ENCODE measurements at regions not wholly inside any gene's neighbourhood (a gene's known extent, or its start where the extent isn't known, plus 50 kb on each side); places are given as distances from the start of the nearest gene placed in this dataset.
"Not testable (repeated sequence)": the region's sequence is repeated elsewhere in the genome, so short reads cannot be mapped to it uniquely, and the experiment has no call there.

DNA sequence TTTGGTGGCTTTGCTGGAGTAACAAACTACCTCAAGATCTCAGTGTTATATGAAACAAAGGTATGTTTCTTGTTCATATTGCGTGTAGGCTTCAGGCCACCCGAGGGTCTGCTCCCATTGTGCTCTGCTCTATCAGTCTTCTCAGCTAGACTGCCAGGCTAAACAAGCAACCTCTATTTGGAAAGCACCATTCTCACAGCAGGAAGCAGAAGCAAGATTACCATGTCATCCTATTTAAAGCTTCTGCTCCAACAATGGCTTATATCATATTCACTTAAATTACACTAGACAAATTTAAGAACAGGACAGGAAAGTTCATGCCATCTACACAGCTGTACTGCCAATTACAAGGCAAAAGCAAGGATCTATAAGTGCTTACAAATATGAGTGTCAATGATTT lies 385.8 kb downstream of the PPARGC1A start:
- no peak for DNase-seq

DNA sequence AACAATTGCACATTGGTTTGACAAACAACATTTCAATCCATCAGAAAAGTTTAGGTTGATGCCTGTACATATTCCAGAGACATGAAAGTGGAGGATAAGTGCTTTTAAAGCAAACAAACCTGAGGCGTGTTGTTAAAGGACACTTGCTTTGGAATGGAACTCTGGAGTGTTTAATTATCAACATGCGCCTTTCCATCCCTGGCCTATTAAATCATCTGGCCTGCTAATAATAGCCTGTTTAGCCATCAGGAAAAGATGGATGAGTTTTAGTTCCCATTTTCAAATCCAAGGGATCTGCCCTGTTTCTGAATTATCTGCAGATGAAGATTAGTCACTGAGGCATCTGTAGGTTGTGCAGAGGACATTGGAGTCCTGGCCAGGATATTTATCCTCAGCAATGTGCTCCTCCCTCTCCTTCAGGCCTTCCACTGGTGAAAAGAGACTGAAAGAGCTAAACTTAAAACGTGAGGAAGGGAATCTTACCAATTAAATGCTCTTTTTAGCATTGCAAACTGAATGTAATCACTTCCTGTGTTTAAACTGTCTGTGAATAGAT lies 388.9 kb downstream of the PPARGC1A start:
- DNase-seq: no peak

DNA sequence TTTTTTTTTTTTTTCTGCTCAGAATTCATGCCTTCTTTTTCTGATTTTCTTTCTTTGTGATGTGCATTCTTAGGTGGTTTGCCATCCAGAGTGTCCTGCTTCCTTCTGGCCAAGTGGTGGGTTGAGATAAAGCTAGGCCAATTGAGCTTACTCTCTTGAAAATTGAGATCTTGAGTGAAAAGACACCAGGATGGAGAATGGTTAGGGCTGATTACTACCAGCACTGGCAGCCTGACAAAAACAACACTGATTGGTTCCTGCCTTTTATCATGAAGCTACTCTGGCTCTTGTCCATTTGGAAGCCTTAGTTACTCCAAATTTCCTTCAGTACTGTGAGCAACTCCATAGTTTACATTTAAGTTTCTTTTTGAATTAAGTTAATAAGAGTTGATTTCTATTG lies 404.0 kb downstream of the PPARGC1A start:
- DNase-seq: no peak

DNA sequence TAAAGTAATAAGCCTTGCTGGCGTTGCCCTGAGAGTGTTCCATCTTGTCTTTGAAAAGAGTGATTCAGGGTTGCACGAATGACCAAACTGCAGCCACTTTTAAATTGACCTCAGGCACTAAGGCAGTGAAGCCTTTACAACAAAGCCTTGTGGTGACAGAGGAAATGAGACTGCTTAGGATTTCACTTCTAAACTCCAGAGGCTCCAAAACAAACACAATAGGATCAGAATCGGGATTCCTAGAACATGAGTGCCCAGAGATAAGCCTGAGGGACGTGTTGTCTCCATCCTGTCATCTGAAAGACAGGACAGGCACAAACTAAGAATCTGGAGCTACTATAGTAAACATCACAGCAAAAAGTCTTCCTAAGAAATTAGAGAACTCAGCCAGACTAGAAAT lies 405.2 kb downstream of the PPARGC1A start:
- DNase-seq: no peak

DNA sequence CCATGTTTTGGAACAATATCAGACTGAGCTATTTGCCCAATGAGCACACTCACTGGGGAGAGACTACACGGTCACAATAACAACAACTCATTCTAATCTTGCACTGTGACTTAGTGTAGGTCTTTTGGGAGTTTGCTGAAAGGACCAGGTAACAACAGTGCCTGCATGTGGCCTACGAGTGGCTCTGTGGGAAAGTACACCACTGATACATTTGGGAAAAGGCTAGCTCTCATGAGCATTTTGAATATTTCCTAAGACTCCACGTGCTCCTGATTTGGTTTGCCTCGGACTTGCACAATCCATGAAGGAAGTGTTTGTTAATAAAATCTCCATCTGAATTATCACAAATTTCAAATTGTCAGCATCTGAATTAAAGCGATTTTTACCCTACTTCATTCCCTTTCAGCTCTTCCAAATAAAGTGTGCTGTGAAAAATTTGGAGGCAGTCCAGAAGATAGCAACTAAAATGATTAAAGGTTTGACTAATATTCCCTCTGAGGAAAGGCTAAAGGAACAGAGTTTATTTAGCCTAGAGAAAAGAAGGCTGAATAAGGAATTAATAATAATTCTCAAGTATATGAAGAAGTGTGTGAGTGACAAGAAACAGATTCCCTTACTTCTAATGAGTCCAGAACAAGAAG lies 406.4 kb downstream of the PPARGC1A start:
- DNase-seq: no peak

DNA sequence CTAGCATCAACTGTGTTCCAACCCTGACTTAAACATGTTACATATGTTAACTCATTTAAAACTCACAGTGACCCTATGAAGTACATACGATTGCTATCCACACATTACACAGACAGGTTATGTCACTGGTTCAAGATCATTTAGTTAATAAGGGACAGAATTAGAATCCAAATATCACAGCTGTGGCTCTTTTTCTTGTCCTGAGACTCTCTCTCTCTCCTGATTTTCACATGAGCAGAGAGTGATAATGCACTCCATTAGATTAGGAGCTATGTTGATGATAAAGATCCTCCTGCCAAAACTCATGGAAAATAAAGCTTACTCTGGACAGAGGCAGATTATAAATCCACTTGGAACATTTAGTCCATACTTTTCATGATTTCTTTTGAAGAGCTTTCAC lies 408.3 kb downstream of the PPARGC1A start:
- DNase-seq: no peak

DNA sequence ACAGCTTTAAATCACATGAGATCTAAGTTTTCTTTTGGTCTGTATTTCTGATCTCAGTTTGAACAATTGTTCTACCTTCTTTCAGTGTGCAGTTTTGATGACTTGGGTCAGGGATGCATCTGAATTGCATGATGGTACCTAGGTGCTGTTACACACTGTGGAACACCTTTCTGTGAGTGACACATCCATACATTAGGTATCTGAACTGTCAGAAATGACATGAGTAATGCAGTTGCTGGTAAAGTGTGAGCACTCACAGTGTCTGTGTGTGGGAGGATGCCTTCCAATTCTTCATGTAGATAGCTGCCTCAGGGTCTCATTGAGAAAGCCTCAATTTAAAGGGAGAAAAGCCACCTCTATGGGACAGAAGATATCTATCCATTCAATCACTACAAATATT lies 411.9 kb downstream of the PPARGC1A start:
- no peak for DNase-seq

DNA sequence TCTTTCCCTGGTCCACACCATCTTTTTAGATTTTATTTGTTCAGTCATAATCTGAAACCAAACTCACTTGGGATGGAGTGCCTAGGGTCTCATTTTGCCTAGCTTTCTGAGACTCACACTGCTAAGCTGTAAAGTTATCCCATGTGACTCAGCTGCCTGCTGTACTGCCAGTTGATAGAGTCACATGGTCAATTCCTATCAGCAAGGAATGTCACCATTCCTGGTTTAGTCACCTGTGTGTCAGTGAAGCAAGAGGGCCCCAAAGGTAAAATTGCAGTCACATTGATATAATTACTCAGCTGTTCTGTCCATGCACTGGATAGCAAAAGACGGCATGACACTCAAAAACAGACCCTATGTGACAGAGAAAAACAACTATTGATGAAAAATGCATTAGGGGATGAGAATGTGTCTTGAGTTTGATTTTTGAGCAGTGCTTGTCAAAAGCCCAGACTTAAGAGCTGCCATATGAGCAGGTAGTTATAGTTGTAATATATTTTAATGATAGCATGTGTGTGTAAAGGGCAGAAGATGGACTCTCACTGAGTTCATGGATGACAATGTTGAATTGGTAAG lies 413.2 kb downstream of the PPARGC1A start:
- no peak for DNase-seq

DNA sequence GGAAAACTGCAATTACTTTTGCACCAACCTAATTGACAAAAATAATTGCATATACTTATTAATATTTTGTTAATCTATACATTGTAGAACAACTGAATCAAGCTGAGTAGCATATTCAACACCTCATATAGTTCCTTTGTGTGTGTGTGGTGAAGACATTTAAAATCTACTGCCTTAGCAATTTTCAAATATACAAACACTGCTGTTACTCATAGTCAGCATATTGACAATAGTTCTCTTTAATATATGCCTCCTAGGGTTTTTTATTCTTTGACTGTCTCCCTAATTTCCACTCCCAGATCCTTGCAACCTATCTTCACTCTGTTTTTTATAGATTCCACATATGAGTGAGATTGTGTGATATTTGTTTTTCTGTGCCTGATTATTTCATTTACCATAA lies 426.8 kb downstream of the PPARGC1A start:
- no peak for DNase-seq

DNA sequence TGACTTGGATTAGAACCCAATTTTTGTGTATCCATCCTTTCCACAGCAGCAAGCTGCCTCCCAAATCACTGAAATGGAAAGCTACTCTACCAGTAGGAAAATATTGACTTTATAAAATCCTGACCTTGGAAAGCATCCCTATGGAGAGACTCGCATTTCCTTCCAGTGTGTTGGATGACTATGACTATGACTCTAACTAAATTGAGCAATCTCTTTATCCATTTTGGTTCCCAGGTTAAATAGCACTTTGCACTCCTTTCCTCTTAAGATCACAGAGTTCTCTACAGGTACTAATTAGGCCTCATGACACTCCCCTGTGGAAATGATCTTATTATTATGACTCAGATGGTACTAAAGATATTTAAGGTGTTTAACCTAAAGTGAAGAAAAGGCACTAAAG lies 431.8 kb downstream of the PPARGC1A start:
- no peak for DNase-seq

DNA sequence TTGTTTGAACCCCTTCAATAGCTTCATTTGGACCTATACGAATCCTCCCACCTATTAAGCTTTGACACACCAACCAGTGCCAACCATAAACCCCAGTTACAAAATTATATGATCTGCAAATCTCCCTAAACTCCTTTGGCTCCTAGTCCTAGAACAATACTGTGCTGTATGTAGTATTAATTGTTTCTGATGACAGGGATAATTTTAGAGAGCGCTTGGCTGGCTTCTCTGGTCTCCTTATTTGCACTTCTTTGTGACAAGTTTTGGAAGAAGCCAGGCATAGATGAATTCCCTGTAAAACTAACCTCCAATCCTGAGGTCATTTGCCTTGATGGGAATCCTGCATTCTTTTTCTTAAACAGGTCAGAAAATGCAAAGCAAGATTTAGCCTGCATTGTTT lies 433.0 kb downstream of the PPARGC1A start:
- no peak for DNase-seq

DNA sequence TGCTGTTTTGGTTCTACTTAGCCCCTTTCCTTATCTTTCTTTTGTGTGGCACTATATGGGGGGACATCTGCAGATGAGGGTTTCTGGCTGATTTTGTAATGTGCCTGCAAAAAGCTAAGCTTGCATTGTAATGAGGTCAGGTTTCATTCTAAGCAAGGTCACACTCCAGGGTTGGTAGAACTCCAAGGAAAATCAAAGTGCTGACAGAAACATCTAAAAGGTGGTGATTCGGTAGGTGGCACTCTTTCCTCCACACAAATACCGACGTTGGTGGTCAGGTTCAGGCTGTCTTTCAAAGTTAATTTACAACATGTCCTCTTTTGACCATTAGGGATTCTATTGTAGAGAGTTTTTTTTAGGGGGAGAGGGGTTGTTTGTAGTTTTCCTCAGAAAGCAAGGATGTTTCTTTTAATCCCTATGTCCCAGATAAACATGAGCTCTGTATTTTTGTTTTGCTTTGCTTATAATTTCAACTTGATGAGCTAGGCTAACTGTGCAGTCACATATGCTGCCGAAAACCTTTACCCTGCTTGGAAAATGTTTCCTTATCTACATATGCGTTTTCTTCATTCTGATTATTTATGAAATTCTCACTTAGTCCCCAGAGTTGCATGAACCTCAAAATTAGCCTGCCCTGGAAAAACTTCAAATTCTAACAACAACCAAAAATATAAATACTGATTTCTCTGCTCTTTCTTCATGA lies 434.2 kb downstream of the PPARGC1A start:
- DNase-seq: no peak

DNA sequence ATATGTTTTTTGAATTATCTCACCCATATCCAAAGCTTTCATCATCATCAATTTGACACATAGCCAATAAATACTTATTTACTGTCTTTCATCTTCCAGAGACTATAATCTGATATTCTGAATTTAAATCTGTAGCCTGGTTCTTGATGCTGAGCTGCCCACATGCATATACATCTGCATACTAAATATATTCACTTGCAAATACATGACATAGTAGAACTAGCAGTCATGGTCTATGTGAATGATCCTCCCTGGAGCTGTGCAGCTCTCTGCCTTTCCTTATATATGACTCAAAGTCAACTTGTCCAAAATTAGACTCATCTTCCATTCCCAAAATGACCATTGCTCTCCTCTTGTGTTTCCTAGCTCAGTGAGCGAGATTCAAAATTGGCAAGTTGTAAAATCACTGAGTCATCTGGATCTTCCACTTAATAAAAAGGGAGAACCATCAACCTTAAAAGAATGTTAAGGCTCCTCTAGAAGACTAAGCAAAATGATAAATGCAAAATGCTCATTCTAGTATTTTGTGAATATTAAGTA lies 448.2 kb downstream of the PPARGC1A start:
- DNase-seq: no peak

DNA sequence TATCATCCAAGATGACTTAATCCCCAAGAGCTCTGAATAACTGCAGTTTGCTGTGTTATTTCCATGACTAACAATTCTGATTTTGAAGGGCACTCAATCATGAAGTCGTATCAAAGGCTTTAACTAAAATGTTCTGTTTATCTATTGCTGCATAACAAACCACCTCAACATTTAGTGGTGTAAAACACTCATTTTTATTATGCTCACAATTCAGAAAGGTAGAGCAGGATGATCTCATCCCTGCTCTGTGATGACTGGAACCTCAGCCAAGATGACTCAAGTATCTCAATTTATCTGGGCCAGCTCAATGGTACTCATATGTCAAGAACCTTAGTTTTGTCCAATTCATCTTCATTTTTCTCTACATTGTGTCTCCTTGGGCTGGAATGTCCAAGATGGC lies 451.1 kb downstream of the PPARGC1A start:
- no peak for DNase-seq

DNA sequence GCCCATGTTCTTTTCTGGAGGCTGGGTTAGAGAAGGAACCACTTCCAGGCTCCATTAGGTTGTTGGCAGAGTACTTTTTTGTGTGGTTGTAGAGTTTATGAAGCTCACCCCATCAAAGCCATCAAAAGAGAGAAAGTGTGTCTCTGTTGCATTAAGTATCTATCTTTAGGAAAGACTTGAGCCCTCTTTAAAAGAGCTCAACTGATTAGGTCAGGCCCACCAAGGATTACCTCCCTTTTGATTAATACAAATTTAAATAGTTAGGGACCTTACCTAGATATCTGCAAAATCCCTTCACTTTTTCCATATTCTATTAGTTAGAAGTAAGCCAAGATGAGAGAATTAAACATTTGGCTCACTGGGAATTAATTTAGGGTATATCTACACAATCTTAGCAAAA lies 460.4 kb downstream of the PPARGC1A start:
- DNase-seq: no peak

DNA sequence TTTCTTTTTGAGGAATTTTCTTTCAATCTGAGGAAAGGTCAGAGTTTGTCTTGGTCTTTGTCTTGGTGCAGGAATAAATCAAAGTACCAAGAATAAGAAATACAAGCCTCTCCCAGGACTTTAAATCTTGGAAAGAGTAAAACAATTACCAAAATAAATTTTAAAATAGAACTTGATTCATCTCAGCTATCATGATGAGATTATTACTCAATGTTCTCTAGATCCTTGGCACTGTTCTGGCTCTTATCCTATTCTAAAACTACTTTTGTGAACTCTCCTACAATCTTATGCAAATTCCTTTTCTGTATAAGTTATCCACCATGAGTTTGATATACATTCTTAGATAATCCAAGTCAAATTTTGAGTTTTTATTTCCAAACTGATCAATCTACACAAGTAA lies 464.3 kb downstream of the PPARGC1A start:
- no peak for DNase-seq

DNA sequence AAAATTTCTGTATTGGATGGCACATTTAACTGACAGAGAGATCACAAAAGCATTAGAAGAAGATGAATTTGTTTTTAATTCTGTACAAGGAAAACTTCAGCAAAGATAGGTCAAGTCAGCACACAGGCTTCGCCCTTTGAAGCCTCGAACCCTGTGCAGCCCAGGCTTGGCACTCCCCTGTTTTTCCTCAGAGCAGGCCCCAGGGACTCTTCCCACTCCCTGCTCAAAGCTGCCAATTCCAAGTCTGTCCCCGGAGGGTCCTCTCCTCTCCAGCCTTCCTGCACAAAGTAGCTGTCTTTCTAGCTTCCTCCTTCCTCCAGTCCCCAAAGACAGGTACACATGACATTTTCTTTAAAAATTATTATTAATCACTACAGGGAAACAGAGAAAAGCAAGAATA lies 466.3 kb downstream of the PPARGC1A start:
- DNase-seq: no peak

DNA sequence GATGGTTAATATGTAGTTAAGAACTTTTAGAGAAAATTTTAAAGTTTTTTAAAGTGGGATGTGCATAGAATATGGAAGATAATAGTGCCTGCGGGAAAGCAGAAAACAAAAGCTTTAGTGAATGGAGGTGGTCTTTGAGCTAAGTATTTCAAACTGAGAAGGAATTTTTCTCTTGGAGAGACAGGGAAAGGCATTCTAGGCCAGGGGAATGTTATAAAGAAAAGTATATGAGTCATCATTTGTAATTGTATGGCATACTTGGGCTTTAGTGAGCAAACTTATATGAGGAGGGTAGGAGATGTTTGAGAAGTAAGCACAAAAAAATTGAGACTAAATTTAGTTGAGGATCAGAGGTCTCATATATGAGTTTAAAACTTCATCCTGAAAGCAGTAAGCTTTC lies 467.0 kb downstream of the PPARGC1A start:
- no peak for DNase-seq

DNA sequence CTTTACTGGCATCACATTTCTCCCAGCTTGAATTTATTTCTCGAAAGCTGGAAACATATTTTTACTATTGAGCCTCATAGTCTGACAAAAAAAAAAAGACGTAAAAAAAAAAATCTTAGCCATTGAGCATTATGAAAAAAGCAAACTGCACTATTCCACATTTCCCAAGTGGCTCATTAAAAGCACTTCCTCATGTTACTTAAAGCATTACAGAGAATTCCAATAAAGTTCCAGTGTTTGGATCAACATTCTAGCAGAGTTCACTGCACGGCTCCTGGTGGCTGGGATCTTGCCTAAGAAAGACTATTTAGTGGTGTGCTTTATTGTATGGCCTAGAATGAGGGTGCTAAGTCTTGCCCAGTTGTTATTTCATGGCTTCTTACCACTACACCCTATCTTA lies 476.2 kb downstream of the PPARGC1A start:
- DNase-seq: no peak

DNA sequence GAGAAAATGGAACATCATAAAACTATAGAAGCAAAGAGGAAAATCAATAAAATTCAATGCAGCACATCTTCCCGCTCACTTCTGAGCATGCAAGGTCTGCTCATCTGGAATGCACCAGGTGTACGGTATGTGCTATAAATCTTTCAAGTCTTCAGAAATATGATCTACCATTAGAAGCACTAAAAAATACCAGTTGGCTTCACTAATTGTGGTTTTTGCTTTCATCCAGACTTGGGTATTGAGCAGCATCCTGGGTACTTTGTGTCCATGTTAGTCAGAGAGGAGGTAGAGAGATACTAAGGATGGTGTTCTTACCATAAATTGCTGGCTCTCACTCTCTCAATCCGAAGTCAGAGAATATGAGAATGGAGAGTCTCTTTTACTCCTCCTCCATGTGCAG lies 477.1 kb downstream of the PPARGC1A start:
- no peak for DNase-seq

DNA sequence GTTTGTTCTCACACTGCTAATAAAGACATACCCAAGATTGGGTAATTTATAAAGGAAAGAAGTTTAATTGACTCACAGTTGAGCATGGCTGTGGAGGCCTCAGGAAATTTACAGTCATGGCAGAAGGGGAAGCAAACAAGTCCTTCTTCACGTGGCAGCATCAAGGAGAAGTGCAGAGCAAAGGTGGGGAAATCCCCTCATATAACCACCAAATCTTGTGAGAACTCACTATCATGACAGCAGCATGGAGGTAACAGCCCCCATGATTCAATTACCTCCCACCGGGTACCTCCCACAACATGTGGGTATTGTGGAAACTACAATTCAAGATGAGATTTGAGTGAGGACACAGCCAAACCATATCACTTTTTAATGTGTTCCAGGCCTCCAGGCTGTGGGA lies 480.9 kb downstream of the PPARGC1A start:
- DNase-seq: not testable (repeated sequence)

DNA sequence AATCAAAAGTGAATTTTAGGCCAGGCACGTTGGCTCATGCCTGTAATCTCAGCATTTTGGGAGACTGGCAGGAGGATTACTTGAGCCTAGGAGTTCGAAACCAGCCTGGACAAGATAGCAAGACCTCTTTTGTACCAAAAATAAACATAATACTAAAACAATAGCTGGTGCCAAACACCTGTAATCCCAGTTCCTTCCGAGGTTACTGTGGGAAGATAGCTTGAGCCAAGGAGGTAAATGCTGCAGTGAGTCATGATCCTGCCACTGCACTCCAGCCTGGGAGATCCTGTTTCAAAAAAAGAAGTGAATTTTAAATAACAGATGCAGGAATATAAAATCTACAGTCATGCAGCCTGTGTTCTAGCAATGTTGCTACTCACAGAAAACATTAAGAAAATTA lies 488.3 kb downstream of the PPARGC1A start:
- DNase-seq: no peak

DNA sequence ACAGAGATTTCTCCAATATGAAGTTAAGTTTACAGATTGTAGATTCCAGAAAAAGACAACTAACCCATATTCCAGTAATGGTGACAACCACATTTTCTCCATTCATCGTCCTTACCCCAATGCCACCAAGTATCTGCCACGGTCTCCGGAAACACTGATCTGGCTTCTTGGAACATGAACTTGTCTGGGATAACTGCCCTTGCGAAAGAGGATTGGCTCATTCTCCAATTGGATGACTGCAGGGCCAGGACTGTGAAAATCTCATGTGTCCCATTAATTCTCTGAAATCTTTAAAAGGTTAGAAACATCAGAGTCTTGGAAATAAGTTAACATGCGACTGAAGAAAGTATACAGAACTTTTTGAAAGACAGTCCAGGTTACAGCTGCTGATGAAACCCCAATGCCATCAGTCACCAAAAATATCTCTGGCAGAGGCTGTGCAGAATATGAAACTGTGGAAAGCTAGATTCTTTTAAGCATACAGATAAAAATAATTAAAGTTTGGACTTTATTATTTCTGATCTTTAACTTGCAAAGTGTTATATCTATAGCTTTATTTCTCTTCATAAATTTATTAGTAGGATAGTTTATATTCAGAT lies 496.9 kb downstream of the PPARGC1A start:
- DNase-seq: no peak

DNA sequence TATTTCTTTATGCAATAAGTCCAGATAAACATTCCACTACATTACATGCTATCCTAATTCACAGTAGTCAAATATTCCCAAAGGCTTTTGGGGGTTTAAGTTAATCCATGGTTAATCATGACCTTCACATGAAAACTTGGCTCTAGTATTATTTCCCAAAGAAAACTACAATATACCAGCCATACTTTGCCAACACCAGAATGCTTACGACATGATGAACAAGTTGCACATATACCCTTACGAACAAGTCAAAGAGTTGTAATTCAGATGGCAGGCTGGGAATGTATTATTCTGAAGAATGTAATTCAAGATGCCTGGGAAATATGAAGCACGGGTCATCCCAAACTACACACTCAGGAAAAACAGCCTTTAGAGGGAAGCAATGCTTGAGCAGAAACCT lies 499.6 kb downstream of the PPARGC1A start:
- no peak for DNase-seq

Data from NCI-H2107 (cell line).